ENCODE measurements at regions not wholly inside any gene's neighbourhood (a gene's known extent, or its start where the extent isn't known, plus 50 kb on each side); places are given as distances from the start of the nearest gene placed in this dataset.
A peak's percentile ranks its signal among the peaks of the same experiment; 100 is the strongest.
"Not testable (repeated sequence)": the region's sequence is repeated elsewhere in the genome, so short reads cannot be mapped to it uniquely, and the experiment has no call there.

DNA sequence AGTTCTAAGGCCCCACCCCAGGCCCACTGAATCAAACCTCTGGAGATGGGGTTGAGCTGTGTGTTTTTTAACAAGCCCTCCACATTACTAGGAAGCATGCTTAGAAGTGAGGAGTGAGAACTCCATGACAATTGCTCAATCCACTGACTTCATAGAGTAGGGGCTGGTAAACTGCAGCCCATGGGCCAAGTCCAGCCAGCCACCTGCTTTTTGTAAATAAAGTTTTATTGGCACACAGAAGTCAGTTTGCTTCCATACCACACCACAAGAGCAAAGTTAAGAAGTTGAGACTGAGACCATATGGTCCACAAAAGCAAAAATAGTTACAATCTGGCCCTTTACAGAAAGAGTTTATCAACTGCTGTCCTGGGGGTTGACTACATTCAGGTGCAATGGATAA is 309.2 kb downstream of the SETD4 start:
- no peak for DNase-seq (ENCODE audit: low spot score)

DNA sequence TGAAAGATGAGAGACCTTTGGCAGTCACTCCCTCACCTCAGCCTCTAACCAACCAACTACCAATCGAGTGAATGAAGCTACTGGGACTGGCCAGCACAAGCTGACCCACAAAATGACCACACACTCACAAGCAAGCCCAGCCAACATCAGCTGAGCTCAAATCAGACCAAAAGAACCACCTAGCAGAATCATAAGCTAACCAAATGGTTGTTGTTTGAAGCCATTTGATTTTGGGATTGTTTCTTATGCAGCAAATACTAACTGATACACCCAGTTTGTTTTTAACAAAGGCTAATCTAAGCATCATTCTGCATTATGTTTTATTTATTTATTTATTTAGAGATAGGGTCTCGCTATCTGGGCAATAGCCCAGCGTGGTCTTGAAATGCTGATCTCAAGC is 310.4 kb downstream of the SETD4 start:
- no peak for DNase-seq (ENCODE audit: low spot score)

DNA sequence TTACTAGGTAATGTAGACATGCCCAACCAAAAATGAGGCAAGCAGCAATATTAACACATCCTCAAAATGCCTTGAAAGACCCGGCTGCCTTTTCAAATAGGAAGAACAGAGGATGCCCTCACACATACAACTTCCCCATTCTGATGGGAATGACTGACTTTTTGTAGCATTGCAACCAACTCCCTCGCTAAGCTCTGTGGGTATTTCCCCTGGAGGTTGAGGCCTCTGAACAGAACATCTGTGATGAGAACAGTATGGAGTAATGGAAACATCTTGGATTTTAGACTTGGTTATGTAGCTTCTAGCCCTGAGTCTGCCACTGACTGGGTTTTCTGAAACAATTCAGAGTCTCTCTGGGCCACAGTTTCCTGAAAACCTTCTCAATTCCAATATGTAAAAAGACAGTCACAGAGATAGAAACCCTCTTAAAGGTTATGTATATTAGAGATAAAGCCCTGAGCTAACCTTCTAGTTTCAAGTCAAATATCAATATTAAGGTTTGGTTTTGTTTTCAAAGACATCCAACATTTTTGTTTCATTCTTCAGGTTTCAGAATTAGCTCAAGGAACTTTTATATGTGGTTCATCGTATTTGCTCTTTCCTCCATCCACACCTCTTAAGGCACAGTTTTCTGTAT is 311.5 kb downstream of the SETD4 start:
- no peak for DNase-seq (ENCODE audit: low spot score)

DNA sequence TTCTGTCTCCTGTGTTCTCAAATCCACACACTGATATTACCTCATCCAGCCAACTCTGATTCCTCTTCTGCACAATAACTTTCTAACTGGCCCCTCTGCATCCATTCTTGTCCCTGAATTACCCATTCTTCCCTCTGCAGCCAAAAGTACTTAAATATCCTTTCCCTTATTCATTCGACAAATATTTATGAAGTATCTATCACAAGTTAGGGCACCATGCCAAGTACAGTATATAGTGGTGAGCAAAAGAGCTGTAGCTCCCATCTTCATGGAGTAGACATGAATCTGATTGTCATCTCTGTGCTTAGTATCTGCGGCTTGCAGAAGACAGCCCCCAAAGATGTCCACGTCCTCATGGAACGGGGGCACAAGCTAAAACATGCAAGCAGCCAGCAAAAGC is 316.8 kb downstream of the SETD4 start:
- DNase-seq (ENCODE audit: low spot score) = no peak

DNA sequence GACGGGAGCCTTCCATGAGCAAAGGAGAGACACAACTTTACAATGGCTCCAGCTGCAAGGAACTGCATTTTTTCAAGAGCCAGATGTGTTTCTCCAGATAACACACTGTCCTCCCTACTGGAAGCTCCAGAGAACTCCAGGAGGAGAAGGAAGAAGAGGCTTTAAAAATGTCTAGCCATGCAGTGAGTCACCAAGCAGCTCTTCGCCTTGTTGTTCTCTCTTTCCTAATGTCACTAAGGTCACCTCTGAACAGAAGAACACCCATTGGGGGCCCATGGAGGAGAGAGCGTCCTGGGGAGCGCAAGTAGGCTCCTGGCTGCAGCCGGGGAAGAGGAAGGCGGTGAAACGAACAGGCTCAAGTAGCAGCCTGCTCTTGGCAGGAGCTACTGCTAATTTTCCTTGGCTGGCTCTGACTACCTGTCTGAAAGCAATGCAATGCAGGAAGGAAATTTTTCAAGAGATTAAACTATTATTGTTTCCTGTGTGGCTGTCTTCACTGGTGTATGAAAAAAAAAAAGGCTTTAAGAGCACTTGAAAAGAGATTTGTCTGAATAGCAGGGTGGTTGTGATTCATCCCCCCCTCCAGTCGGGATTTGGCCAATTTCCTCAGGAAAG is 321.9 kb downstream of the SETD4 start:
- DNase-seq (ENCODE audit: low spot score) = no peak

DNA sequence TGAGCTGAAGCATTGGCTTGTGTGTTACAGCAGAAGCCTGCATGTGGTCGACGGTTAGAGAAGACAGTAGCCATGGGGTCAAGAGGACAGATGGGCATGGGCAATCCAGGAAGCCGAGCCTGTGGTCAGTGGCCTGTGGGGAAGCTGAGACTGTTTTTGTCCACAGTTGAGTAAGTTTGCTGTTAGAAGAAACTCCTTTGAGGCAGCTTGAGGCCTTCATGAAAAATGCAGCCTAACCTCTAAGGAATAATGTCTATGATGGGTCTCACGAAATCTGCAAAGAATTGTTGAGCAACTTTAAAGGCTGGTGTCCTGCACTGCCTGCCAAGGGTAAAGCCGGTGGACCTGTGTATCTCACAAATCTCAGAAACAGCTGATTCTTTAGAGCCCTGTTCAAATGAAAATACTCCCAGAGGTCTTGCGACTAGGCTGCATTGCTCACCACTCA is 322.4 kb downstream of the SETD4 start:
- peak; percentile 22 for DNase-seq (ENCODE audit: low spot score)

DNA sequence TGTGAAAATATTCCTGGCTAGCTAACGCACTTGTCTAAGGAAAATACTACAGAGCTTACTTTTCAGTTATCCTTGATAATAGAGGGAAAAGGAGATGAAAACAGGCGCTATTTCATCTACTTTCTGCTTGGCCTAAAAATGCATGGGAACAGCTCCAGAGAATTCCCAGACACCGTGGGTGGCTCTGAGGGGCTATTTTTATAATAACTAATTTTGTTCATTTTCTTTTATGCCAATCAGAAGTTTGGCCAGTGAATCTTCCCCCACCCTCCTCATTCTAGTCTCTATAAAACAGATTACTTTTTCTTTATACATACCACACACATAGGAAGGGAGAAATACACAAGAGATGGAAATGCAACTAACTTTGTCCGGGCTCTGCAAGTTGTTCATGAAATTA is 322.9 kb downstream of the SETD4 start:
- DNase-seq (ENCODE audit: low spot score) = no peak

DNA sequence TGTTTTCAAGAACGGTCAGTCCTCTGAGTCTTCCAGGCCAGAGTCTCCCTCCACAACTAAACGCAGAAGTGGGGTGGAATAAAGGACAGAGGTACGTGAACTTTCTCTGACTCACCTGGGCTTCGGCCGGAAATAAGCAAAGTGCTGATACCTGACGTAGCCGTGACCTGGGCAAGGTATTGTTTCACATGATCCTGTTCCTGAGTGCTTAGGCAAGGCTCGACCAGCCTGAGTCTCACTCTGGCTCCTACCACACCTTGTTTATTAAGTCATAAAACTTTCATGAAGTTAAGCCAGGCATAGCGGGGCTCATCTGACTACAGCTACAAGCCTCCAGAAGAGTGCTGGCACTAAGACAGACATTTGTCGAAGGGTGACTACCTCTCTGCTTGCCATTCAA is 327.5 kb downstream of the SETD4 start:
- no peak for DNase-seq (ENCODE audit: low spot score)

DNA sequence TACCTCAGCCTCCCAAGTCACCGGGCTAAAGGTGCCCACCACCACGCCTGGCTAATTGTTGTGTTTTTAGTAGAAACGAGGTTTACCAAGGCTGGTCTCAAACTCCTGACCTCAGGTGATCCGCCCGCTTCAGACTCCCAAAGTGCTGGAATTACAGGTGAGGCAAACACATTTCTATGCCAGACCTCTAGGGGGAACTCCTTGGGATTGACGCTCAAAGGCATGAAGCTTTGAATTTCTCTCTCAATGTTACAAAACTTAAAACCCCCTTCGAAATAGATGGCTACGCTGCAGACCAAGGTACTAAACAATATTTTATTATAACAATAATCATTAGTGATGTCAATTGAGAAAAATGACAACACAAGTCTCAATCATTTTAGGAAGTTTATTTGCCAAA is 330.0 kb downstream of the SETD4 start:
- DNase-seq (ENCODE audit: low spot score) = no peak

DNA sequence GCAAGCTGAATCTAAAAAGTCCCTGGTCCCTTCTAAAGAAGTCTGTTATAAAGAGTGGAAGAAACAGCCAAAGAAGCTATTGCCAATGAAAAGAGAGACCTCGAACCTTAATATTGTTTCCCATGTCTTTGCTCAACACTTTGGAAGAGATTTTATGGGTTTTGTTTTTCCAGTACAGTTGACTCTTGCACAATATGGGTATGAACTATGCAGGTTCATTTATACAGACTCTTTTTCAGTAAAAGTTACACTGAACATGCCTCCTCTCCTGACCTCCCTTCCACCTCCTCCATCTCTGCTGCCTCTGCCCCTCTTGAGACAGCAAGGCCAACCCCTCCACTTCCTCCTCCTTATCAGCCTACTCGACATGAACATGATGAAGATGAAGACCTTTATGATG is 332.5 kb downstream of the SETD4 start:
- no peak for DNase-seq (ENCODE audit: low spot score)

DNA sequence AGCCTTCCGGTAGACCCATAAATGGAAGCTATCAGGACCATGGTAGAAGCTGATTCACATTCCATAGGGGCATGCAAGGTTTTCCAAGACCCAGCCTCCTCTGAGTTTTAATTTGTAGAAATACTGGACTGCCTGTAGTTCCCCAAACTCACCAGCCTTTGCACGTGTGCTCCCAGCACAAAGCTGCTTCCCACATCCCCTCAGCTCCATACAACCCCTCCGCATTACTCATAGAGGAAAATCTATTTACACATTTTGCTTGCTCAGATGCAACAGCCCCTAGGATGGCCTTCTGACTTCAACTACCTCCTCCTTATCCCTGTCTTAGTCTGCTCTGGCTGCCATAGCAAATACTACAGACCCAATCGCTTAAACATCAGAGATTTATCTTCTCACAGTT is 336.2 kb downstream of the SETD4 start:
- DNase-seq (ENCODE audit: low spot score) = no peak

DNA sequence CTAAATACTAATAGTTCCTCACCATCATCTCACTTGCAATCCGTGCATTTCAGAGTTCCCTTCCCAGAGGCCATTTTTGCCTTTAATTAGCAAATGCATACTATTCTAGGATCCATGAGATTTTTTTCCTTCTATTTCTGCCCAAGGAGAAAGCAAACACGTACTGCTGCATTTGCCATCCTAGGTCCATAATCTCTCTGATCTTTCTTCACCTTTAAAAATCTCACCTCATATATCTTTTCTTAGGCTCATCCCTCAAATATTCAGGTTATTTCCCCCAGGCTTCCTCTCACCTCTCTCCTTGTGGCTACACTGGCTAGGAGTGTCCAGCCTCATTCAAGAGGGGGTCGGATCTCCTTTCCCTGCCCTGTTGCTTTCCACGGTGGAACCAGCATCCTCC is 338.6 kb downstream of the SETD4 start:
- DNase-seq (ENCODE audit: low spot score) = no peak

DNA sequence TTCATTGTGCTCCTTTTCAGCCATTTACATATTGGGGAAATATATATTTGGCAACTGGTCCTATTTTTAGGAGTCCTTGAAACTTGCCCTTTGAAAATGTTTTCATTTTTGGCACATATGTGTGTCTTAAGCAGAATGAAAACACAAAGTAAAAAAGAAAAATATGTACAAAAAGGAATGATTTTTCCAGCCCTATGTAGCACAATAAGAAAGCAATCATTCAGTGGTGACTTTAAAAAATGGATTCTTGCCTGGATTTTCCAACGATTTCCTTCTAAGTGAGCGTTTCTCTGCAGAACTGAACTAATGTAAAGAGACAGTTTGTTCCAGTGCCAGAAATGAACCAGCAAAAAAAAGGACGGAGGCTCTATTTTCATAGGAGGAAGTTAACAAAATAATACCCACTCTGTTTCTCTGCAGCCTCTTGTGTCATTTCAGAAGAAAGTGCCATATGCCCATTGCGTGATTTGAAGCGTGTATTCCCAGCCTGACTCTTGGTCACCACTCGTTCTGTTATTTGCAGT is 340.1 kb downstream of the SETD4 start:
- DNase-seq (ENCODE audit: low spot score) = no peak

DNA sequence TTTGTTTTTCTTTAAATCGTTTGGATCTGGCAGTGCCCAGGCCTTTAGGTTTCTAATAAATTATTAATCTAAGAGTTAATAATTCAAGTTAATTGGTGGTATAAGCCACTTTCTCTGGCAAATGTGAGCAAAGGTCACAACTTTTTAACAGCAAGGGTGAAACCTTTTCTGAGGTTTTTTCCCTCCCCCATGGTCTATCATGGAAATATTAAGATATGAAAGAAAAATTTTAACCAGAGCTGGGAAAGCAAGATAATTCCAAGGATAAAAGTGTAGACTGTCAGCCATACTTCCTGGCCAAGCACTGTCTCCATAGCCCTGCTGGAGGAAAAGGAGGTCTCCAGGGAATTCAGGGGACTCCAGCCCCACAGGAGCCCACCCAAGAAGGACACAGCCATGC is 341.2 kb downstream of the SETD4 start:
- DNase-seq (ENCODE audit: low spot score) = no peak

DNA sequence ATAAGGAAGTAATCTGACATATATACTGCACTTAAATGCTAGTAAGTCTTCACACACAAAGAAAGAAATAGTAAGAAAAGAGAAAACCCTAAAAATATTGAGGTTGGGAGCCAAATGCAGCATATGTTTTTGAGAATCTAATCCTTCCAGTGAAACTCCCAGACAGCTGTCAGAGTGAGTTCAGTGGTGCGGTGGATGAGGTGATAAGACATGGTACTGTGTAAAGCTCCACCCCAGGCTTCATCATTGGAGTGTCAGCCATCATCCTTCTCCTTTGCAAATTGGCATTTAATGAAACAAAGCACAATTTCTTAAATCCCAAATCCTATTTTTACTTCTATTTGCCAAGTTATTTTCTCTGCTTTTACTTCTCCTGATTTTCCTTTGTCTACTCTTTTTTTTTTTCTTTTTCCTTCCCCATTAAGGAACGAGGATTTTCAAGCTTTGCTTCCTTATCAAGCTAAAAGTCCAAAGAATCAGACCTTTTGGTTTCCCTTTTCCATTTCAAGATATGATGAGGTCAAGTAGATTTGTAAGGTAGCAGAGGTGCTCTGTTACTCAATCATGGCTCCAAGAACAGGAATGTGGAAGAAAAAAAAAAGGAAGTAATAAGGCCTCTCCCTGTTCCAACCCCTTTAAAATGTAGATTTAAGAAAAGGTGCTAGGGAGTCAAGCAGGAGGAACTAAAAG is 343.3 kb downstream of the SETD4 start:
- no peak for DNase-seq (ENCODE audit: low spot score)

DNA sequence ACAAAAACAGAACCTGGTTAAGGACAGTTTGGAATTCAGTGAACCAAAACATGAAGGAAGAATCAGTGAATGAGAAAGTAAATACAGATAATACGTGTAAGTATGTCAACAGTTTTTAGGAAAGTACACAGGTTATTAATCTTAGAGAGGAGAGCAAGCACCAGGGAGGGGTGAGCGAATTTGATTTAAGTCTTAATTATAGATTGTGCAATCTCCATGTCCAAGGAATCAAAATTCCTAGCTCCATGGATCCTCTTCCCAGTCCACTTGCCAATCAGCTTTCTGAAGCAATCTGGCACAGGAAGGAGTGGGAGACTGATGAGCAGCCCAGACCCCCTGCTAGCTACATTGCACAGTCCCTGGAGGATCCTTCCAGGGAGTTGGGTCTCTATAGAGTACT is 346.4 kb downstream of the SETD4 start:
- no peak for DNase-seq (ENCODE audit: low spot score)

DNA sequence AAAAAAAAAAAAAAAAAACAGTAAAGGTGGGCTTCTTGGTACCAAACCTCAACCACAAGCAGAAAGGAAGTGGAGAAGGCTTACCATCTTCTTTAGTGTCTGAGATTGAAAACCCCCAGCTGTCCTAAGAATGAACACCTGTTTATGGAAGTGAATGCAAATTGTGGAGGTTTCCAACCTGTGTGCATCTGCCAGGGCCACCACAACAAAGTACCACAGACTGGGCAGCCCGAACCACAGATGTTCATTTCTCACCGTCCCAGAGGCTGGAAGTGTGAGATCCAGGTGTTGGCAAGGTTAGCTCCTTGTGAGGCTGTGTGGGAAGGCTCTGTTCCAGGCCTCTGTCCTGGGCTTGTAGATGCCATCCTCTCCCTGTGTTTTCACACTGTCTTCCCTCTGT is 348.7 kb downstream of the SETD4 start:
- DNase-seq (ENCODE audit: low spot score) = no peak

DNA sequence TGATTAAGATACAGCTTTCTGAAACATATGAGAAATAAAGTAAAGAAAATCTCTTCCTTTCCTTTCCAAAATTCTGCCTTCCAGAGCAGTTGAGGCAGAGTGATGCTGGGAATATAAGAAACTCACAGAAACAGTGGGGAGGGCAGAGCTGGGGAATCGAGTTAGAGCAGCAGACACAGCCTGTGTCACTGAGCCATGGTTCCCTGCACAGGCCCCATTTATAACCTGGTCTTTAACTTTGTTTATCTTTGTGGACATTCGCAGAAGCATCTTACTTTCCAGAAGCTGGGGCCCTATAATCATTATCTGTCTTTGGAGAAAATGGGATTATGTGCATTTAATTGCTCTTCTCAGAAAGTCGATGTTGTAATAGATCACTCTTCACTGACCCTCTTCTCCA is 349.1 kb downstream of the SETD4 start:
- DNase-seq (ENCODE audit: low spot score) = no peak

DNA sequence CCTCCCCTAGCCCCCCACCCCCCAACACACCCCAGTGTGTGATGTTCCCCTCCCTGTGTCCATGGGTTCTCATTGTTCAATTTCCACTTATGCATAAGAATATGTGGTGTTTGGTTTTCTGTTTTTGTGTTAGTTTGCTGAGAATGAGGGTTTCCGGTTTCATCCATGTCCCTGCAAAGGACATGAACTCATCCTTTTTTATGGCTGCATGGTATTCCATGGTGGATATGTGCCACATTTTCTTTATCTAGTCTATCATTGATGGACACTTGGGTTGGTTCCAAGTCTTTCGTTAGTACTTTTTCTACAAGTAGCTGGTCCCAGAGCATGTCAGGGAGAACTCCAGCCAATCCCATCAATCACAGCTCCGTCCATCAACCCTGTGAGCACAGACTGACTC is 350.3 kb downstream of the SETD4 start:
- not testable (repeated sequence) for DNase-seq (ENCODE audit: low spot score)

DNA sequence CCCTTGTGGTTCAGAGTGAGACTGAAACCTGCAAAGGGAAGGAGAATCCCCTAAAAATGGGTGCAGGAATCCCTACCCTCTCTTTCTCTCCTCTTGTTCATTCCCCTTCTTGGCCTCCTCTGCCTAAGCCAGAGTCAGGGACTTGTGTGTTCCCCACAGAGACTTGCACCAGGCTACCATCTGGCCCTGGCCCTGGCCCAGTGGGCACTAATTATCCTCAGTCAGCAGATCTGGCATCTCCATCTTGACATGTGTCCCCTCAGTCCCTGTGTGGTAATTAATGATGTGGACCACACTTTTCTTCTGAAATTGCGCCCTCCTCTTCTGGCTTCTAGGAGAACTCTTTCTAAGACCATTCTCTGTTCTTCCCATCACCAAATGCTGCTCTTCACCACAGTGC is 354.4 kb downstream of the SETD4 start:
- DNase-seq (ENCODE audit: low spot score) = no peak

DNA sequence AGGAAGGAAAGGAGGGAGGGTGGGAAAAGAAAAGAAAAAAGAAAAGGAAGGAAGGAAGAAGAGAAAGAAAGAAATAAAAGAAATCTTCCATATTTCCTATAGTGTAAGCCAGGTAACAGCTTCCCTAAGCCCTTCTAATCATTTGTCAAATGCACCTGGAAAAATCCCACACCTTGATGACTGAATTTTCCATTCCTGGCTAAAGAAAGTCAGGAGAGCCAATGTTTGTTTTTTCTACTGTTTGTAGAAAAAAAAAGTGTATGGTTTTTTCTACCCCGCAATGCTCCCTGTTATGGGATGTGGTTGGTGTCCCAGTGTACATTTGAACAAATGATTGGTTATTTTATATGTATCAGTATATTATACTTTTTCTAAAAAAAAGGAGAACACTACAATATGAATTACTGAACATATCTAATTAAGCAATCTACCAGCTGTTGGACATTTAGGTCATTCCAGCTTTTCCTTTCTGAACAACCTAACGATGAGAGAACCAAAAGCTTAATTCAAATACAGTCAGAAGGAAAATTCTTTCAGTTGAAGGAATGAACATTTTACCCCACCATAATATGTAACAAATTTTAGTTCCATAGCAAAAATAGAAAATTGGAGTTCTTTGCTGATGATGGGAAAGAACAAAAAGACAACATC is 355.0 kb downstream of the SETD4 start:
- DNase-seq (ENCODE audit: low spot score) = no peak

DNA sequence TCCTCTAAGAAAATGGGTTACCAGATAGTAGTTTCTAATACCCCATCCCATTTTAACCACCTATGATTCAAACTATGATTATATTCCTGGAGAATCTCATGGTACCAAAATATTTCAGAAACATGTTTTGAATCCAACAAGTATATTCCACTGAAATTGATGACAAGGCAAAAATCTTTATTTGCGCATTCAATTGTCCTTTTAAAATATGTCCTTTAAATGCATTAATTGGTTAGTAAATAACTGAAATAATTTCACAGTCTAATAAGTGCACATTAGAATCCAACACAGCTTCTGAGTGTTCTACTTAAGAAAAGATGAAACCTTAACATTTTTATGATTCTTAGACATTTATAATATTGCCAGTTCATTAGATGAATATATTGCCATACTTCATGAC is 356.6 kb downstream of the SETD4 start:
- no peak for DNase-seq (ENCODE audit: low spot score)

DNA sequence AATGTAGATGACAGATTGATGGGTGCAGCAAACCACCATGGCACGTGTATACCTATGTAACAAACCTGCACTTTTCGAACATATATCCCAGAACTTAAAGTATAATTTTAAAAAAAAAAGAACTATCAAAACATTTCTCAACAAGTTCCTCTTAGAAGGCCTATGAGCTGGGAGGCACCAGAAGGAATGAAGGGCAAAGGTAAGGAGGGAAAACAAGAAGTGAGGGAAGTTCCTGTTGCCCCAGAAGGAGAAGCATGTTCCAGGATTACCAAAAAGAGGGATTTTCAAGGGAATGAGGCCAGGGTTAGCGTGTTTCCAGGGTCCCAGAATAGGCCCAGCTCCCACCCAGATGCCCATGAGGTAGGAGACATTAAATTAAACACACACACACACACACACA is 361.0 kb downstream of the SETD4 start:
- DNase-seq (ENCODE audit: low spot score) = no peak

Data from mucosa of gallbladder (tissue), 1 donor.